ENCODE measurements at regions not wholly inside any gene's neighbourhood (a gene's known extent, or its start where the extent isn't known, plus 50 kb on each side); places are given as distances from the start of the nearest gene placed in this dataset.

GRCh38 chr5:8961956-8962355 is 583.9 kb downstream of the SEMA5A start:
- Histone ChIP-seq H3K4me3 (ENCODE audit: low read depth in 2 of 2, low read length in 1 of 2) (no peak overlapping the region), H3K27me3 (ENCODE audit: insufficient read depth) (no peaks in the 10 kb centered on the region), H3K27ac (ENCODE audit: low read depth in 2 of 2, low read length in 1 of 2) (no peak overlapping the region), H3K4me1 (ENCODE audit: control insufficient read depth in 1 of 2, insufficient read depth in 2 of 2, low read depth in 1 of 2, low read length in 1 of 2) (no peaks in the 10 kb centered on the region), H3K36me3 (replicated peaks in 1 of 2; ENCODE audit: control insufficient read depth in 1 of 2, insufficient read depth in 2 of 2, low read length in 1 of 2) (no peaks in the 10 kb centered on the region), H3K9me3 (no peaks in the 10 kb centered on the region), H3K4me2 (no peak overlapping the region), H3F3A (replicated peaks; ENCODE audit: insufficient read depth) (no peaks in the 10 kb centered on the region), H4K20me1 (ENCODE audit: insufficient read depth) (no peaks in the 10 kb centered on the region), H3K79me2 (ENCODE audit: insufficient read depth) (no peaks in the 10 kb centered on the region), H2AFZ (ENCODE audit: low read depth) (no peak overlapping the region), H3K9me2 (no peaks in the 10 kb centered on the region), H3K9ac (no peak overlapping the region)
- DNase-seq = no peak
- TF ChIP-seq EP300 (IDR thresholded peaks at IDR 0.05; ENCODE audit: borderline replicate concordance in 1 of 2, low read depth in 1 of 2, low read length in 1 of 2) (no peak), MAX (IDR thresholded peaks at IDR 0.05; ENCODE audit: low read depth) (no peak), POLR2AphosphoS5 (IDR thresholded peaks at IDR 0.05; ENCODE audit: low read depth, low read length) (no peak), MEF2A (IDR thresholded peaks at IDR 0.05; ENCODE audit: borderline replicate concordance, low read depth) (no peak), USF1 (IDR thresholded peaks at IDR 0.05; ENCODE audit: borderline replicate concordance, low read depth) (no peak), TEAD4 (IDR thresholded peaks at IDR 0.05; ENCODE audit: borderline replicate concordance, insufficient read depth) (no peak), NFIC (IDR thresholded peaks at IDR 0.05; ENCODE audit: borderline replicate concordance) (no peak), RFX5 (IDR thresholded peaks at IDR 0.05; ENCODE audit: low read length) (no peak), JUND (IDR thresholded peaks at IDR 0.05) (no peak), SMC3 (IDR thresholded peaks at IDR 0.05; ENCODE audit: low read depth, low read length) (no peak)
- ChIA-PET POLR2A (no interaction called here), CTCF (no interaction called here)
- whole genome bisulfite sequencing (ENCODE audit: low lambda C conversion rate) = 26% methylated on average over 4 of the region's 4 CpGs

GRCh38 chr5:8981016-8981415 is 564.9 kb downstream of the SEMA5A start:
- Histone ChIP-seq H3K9me2 (no peaks in the 10 kb centered on the region), H3K27me3 (ENCODE audit: insufficient read depth) (no peaks in the 10 kb centered on the region; the same call in 1 of the 2 replicates), H3K9ac (no peak overlapping the region), H3K9me3 (no peaks in the 10 kb centered on the region), H2AFZ (ENCODE audit: low read depth) (no peak overlapping the region), H4K20me1 (ENCODE audit: insufficient read depth) (no peaks in the 10 kb centered on the region), H3K36me3 (replicated peaks in 1 of 2; ENCODE audit: control insufficient read depth in 1 of 2, insufficient read depth in 2 of 2, low read length in 1 of 2) (no peaks in the 10 kb centered on the region), H3K4me3 (ENCODE audit: low read depth in 2 of 2, low read length in 1 of 2) (no peak overlapping the region), H3F3A (replicated peaks; ENCODE audit: insufficient read depth) (no peaks in the 10 kb centered on the region), H3K4me2 (no peak overlapping the region), H3K79me2 (ENCODE audit: insufficient read depth) (no peaks in the 10 kb centered on the region), H3K4me1 (ENCODE audit: control insufficient read depth in 1 of 2, insufficient read depth in 2 of 2, low read depth in 1 of 2, low read length in 1 of 2) (no peaks in the 10 kb centered on the region), H3K27ac (ENCODE audit: low read depth in 2 of 2, low read length in 1 of 2) (no peak overlapping the region)
- no peak for TF ChIP-seq ELF1 (IDR thresholded peaks at IDR 0.05)
- TF ChIP-seq RXRA (IDR thresholded peaks at IDR 0.05; ENCODE audit: borderline replicate concordance, low read depth) = no peak
- TF ChIP-seq RFX5 (IDR thresholded peaks at IDR 0.05; ENCODE audit: low read length) = no peak
- no peak for TF ChIP-seq GABPA (IDR thresholded peaks at IDR 0.05; ENCODE audit: low read depth)
- no peak for TF ChIP-seq EP300 (IDR thresholded peaks at IDR 0.05; ENCODE audit: borderline replicate concordance in 1 of 2, low read depth in 1 of 2, low read length in 1 of 2)
- no peak for TF ChIP-seq FOSL2 (IDR thresholded peaks at IDR 0.05; ENCODE audit: borderline replicate concordance, low read depth)
- no peak for TF ChIP-seq SMC3 (IDR thresholded peaks at IDR 0.05; ENCODE audit: low read depth, low read length)
- no peak for TF ChIP-seq IRF3 (IDR thresholded peaks at IDR 0.05; ENCODE audit: low read depth, low read length)
- TF ChIP-seq USF2 (IDR thresholded peaks at IDR 0.05; ENCODE audit: borderline replicate concordance, low read depth, low read length) = no peak
- no peak for TF ChIP-seq RAD21 (IDR thresholded peaks at IDR 0.05; ENCODE audit: low read length)
- no peak for TF ChIP-seq CTCF (IDR thresholded peaks at IDR 0.05)
- no peak for TF ChIP-seq MEF2A (IDR thresholded peaks at IDR 0.05; ENCODE audit: borderline replicate concordance, low read depth)
- no peak for TF ChIP-seq POLR2AphosphoS5 (IDR thresholded peaks at IDR 0.05; ENCODE audit: low read depth, low read length)
- no peak for TF ChIP-seq TCF12 (IDR thresholded peaks at IDR 0.05)
- CTCF ChIA-PET = no interaction called here
- 49% methylated on average over 5 of the region's 5 CpGs for WGBS (ENCODE audit: low lambda C conversion rate)
- DNase-seq = no peak
- POLR2A ChIA-PET = no interaction called here

All from SK-N-SH (cell line).